Activated T-helper 1 cell treated with anti-CD3 and anti-CD28 coated beads, Interleukin-12 subunit alpha, Interleukin-12 subunit beta, Interleukin-2, Interleukin-4 antibody, amounts not matched to agents 30 ng/mL and 10 ng/mL and 1 ng/mL, durations not matched to agents 14 hours and 24 hours and 36 hours (primary cell): ENCODE measurements at regions not wholly inside any gene's neighbourhood (a gene's known extent, or its start where the extent isn't known, plus 50 kb on each side); places are given as distances from the start of the nearest gene placed in this dataset.
"Not testable (repeated sequence)": the region's sequence is repeated elsewhere in the genome, so short reads cannot be mapped to it uniquely, and the experiment has no call there.

ENCODE experiments used
- DNase-seq: peaks from one replicate; pipeline ENCODE4 v3.0.0; 2021; ENCODE audit warnings: low spot score
- H3K27ac Mint-ChIP-seq: one replicate; pipeline ENCODE4 v1.8.0; 2021; ENCODE audit warnings: mild to moderate bottlenecking, mixed read lengths
- H3K27me3 Mint-ChIP-seq: one replicate; pipeline ENCODE4 v1.8.0; 2022; ENCODE audit warnings: mild to moderate bottlenecking, moderate library complexity, mixed read lengths; ENCODE audit not compliant: insufficient read depth
- H3K36me3 Mint-ChIP-seq: one replicate; pipeline ENCODE4 v1.8.0; 2021; ENCODE audit warnings: low read depth, mixed read lengths
- H3K4me1 Mint-ChIP-seq: one replicate; pipeline ENCODE4 v1.8.0; 2021; ENCODE audit warnings: low read depth, mixed read lengths
- H3K4me3 Mint-ChIP-seq: one replicate; pipeline ENCODE4 v1.8.0; 2021; ENCODE audit warnings: mild to moderate bottlenecking, moderate library complexity, mixed read lengths
- H3K9me3 Mint-ChIP-seq: one replicate; pipeline ENCODE4 v1.8.0; 2021; ENCODE audit warnings: mixed read lengths
- intact Hi-C: fragments of 100-400 bp; cut with micrococcal nuclease; formaldehyde crosslinking; loops from one replicate; pipeline ENCODE4 v1.15.1; 2024

DNA sequence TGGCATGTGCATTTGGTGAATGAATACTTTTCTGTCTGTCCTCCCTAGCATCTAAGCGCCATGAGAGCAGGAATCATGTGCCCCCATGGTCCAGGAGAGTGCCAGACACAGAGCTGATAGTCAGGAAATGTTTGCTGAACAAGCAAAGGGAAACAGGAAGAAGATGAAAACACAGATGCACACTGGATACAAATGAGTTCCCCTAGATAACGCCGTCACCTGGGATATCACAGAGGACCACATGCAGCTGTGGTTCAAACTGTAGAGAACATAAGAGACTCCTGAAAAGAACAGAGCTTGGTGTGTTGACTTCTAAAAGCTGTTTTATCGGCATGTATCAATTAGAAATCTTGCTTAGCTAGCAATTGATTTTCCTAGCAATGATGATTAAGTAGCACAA lies 293.7 kb downstream of the BTBD3 start:
- intact Hi-C loops: no loop called here
- Mint-ChIP-seq H3K36me3 (no peaks in the 10 kb centered on the region), H3K4me1 (no peaks in the 10 kb centered on the region), H3K27ac (no peak overlapping the region), H3K4me3 (no peak overlapping the region), H3K9me3 (no peaks in the 10 kb centered on the region), H3K27me3 (no peaks in the 10 kb centered on the region)
- no peak for DNase-seq

- Mint-ChIP-seq H3K9me3 (peaks cover 10% of the 10 kb centered on the region), H3K36me3 (no peaks in the 10 kb centered on the region), H3K27ac (no peak overlapping the region), H3K27me3 (no peaks in the 10 kb centered on the region), H3K4me3 (no peak overlapping the region), H3K4me1 (no peaks in the 10 kb centered on the region)
- intact Hi-C loops: no loop called here
- no peak for DNase-seq
Measured at GRCh38 chr20:12217382-12217781, 299.7 kb downstream of the BTBD3 start.

DNA sequence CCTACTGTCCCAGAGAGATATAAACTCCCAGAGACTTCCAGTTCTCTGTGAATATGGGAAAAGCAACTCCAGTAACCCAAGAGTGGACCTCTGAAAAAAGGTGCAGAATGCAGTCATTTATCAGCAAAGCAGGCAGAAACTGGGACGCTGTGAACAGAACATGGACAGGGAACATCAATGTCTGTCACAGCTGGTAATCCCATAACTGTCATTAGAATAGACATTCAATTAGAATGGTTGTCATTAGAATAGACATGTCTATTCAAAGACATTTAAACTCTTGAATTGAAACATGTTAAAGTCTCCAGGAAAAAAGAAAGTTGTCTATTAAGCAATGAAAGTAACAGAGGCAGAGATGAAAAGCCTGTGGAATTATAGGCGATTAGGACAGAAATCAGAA lies 302.1 kb downstream of the BTBD3 start:
- Mint-ChIP-seq H3K4me1 (no peaks in the 10 kb centered on the region), H3K27me3 (no peaks in the 10 kb centered on the region), H3K9me3 (peaks cover 10% of the 10 kb centered on the region), H3K4me3 (no peak overlapping the region), H3K27ac (no peak overlapping the region), H3K36me3 (no peaks in the 10 kb centered on the region)
- intact Hi-C loops: no loop called here
- DNase-seq: no peak

- Mint-ChIP-seq H3K36me3 (no peaks in the 10 kb centered on the region), H3K27me3 (no peaks in the 10 kb centered on the region), H3K27ac (no peak overlapping the region), H3K9me3 (peaks cover 16% of the 10 kb centered on the region), H3K4me1 (no peaks in the 10 kb centered on the region), H3K4me3 (no peak overlapping the region)
- intact Hi-C loops: no loop called here
- no peak for DNase-seq
Measured at GRCh38 chr20:12223057-12223456, 305.4 kb downstream of the BTBD3 start.

DNA sequence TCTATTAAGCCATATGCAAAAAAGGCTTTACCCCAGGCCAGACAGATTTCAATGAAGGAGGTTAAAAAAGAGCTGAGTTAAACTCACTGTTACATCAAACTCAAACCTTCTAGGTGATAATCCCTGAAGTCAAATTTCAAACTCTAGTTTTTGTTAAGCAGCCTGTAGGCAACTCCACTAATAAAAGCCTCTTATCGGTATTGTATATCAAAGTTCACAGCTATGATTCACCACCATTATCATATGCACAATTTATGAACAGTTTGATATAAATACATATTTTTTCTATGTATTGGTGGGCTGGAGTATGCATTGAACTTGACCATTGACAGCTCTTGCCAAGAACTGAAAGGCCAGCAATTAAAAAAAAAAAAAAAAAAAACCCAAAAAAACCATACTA lies 308.2 kb downstream of the BTBD3 start:
- Mint-ChIP-seq H3K27me3 (no peaks in the 10 kb centered on the region), H3K27ac (no peak overlapping the region), H3K4me1 (no peaks in the 10 kb centered on the region), H3K4me3 (no peak overlapping the region), H3K36me3 (no peaks in the 10 kb centered on the region), H3K9me3 (peaks cover 8% of the 10 kb centered on the region)
- intact Hi-C loops: no loop called here
- no peak for DNase-seq

- Mint-ChIP-seq H3K27ac (no peak overlapping the region), H3K9me3 (peaks cover 6% of the 10 kb centered on the region), H3K27me3 (no peaks in the 10 kb centered on the region), H3K4me3 (no peak overlapping the region), H3K36me3 (no peaks in the 10 kb centered on the region), H3K4me1 (no peaks in the 10 kb centered on the region)
- intact Hi-C loops: no loop called here
- no peak for DNase-seq
Measured at GRCh38 chr20:12229891-12230290, 312.2 kb downstream of the BTBD3 start.

DNA sequence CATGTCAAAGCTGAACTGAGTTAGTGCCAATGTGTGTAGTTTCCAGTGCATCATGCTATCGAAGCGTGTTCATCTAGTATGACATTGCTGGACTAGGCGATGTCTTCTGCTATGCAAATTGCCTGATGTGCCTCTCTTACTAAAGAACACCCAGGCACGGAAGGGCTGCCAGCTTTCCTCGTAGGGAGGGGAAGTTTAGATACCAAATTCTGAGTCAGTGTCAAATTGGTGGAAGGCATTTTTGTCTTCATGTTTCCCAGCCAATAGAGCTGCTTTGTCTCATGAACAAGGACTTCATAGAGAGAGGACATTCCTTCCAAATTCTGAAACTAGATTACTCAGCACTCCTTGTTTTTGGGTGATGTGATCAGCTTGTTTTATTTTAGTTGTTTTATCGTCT lies 320.1 kb downstream of the BTBD3 start:
- Mint-ChIP-seq H3K36me3 (no peaks in the 10 kb centered on the region), H3K27me3 (no peaks in the 10 kb centered on the region), H3K4me3 (no peak overlapping the region), H3K4me1 (no peaks in the 10 kb centered on the region), H3K27ac (no peak overlapping the region), H3K9me3 (peaks cover 17% of the 10 kb centered on the region)
- DNase-seq: no peak
- intact Hi-C loops: no loop called here

- Mint-ChIP-seq H3K27me3 (no peaks in the 10 kb centered on the region), H3K9me3 (peaks cover 17% of the 10 kb centered on the region)
- intact Hi-C loops: no loop called here
Measured at GRCh38 chr20:12241065-12241464, 323.4 kb downstream of the BTBD3 start.

DNA sequence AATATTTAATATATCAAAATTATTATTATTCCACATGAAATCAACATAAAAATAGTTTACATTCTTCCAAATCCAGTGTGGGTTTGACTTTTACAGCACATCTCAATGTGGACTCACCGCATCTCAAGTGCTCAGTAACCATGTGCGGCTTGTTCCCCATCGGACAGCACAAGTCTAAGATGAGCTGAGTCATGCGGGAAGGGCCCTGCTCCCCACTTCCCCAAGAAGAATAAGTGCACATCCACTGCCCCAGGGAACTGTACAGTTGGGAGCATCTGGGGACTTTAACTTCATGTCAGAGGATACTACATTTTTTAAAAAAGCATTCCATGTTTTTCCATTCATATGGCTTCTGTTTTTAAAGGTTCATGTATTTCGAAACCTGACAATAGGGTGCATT lies 325.6 kb downstream of the BTBD3 start:
- no peaks in the 10 kb centered on the region for H3K36me3 Mint-ChIP-seq
- peaks cover 11% of the 10 kb centered on the region for H3K9me3 Mint-ChIP-seq
- no peak overlapping the region for H3K4me3 Mint-ChIP-seq
- H3K27me3 Mint-ChIP-seq: no peaks in the 10 kb centered on the region
- intact Hi-C loops: no loop called here
- DNase-seq: no peak
- H3K27ac Mint-ChIP-seq: no peak overlapping the region
- H3K4me1 Mint-ChIP-seq: no peaks in the 10 kb centered on the region

More at GRCh38 chr20:12241065-12241464, 323.4 kb downstream of the BTBD3 start:
- H3K4me3 Mint-ChIP-seq: no peak overlapping the region
- no peak overlapping the region for H3K27ac Mint-ChIP-seq
- H3K4me1 Mint-ChIP-seq: no peaks in the 10 kb centered on the region
- DNase-seq: no peak
- no peaks in the 10 kb centered on the region for H3K36me3 Mint-ChIP-seq

DNA sequence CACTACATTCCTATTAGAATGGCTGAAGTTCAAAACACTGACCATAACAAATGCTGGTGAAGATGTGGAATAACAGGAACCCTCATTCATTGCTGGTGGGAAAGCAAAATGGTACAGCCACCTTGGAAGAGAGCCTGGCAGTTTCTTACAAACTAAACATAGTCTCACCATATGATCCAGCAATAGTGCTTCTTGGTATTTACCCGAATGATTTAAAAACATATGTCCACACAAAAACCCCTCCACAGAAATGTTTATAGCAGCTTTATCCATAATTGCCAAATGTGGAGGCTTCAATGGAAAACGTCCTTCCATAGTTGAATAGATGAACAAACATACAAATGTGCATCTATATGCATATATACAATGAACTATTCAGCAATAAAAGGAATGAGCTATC lies 330.8 kb downstream of the BTBD3 start:
- intact Hi-C loops: no loop called here
- no peaks in the 10 kb centered on the region for H3K36me3 Mint-ChIP-seq
- H3K4me3 Mint-ChIP-seq: no peak overlapping the region
- no peaks in the 10 kb centered on the region for H3K27me3 Mint-ChIP-seq
- H3K4me1 Mint-ChIP-seq: no peaks in the 10 kb centered on the region
- peaks cover 7% of the 10 kb centered on the region for H3K9me3 Mint-ChIP-seq
- no peak for DNase-seq
- no peak overlapping the region for H3K27ac Mint-ChIP-seq

- intact Hi-C loops, H3K4me1 Mint-ChIP-seq, H3K36me3 Mint-ChIP-seq, H3K27me3 Mint-ChIP-seq, DNase-seq, H3K9me3 Mint-ChIP-seq, H3K4me3 Mint-ChIP-seq, H3K27ac Mint-ChIP-seq: not testable (repeated sequence)
Measured at GRCh38 chr20:12250661-12251060, 333.0 kb downstream of the BTBD3 start.

GRCh38 chr20:12252793-12253192 lies 335.1 kb downstream of the BTBD3 start:
- H3K36me3 Mint-ChIP-seq: no peaks in the 10 kb centered on the region
- H3K9me3 Mint-ChIP-seq: peaks cover 7% of the 10 kb centered on the region
- H3K27me3 Mint-ChIP-seq: no peaks in the 10 kb centered on the region
- DNase-seq: no peak
- H3K27ac Mint-ChIP-seq: no peak overlapping the region
- H3K4me1 Mint-ChIP-seq: no peaks in the 10 kb centered on the region
- no peak overlapping the region for H3K4me3 Mint-ChIP-seq
- intact Hi-C loops: no loop called here

DNA sequence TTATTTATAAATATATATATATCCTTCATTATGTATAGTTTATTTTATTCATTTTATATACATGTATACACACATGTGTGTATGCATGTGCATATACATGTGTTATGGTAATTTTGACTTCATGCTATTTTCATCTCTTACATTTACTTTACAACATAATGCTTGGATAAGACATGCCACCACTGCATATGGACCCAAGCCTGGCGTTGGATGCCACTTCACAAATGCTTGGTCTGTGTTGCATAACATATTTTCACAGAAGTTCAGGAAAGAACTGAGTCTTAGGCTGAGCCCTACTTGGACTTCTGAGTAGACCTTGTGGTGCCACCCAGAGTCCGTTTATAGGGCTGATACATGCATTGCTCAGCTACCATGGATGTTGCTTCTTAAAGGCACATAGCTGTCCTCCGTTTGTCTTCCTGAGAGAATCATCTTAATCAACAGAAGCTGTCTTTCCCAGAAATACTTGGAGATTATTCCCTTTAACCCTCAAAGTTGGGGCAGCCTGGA lies 337.8 kb downstream of the BTBD3 start:
- Mint-ChIP-seq H3K27ac (no peak overlapping the region), H3K4me1 (no peaks in the 10 kb centered on the region)

GRCh38 chr20:12256806-12257205 lies 339.1 kb downstream of the BTBD3 start:
- H3K4me1 Mint-ChIP-seq: no peaks in the 10 kb centered on the region
- no peaks in the 10 kb centered on the region for H3K27me3 Mint-ChIP-seq
- H3K36me3 Mint-ChIP-seq: no peaks in the 10 kb centered on the region
- no peak overlapping the region for H3K27ac Mint-ChIP-seq
- H3K9me3 Mint-ChIP-seq: peaks cover 4% of the 10 kb centered on the region
- intact Hi-C loops: no loop called here
- no peak overlapping the region for H3K4me3 Mint-ChIP-seq
- no peak for DNase-seq

More for the DNA sequence above, 337.8 kb downstream of the BTBD3 start:
- intact Hi-C loops: no loop called here
- no peak for DNase-seq
- no peaks in the 10 kb centered on the region for H3K27me3 Mint-ChIP-seq
- H3K9me3 Mint-ChIP-seq: peaks cover 4% of the 10 kb centered on the region
- H3K36me3 Mint-ChIP-seq: no peaks in the 10 kb centered on the region
- H3K4me3 Mint-ChIP-seq: no peak overlapping the region
